ENCODE measurements at regions not wholly inside any gene's neighbourhood (a gene's known extent, or its start where the extent isn't known, plus 50 kb on each side); places are given as distances from the start of the nearest gene placed in this dataset.

GRCh38 chr4:146096371-146096770, 79.1 kb upstream of the LSM6 start:
- Histone ChIP-seq H3K4me1 (ENCODE audit: control insufficient read depth, extremely low read depth, insufficient read depth, low read length) (no peaks in the 10 kb centered on the region), H3K79me2 (ENCODE audit: control insufficient read depth, insufficient read depth, low read length) (no peaks in the 10 kb centered on the region), H3K36me3 (ENCODE audit: control insufficient read depth in 2 of 2, extremely low read depth in 1 of 2, insufficient read depth in 2 of 2, low read length in 2 of 2) (no peaks in the 10 kb centered on the region), H3K9me1 (ENCODE audit: control insufficient read depth, extremely low read depth, insufficient read depth, low read length) (no peaks in the 10 kb centered on the region), H3K4me2 (ENCODE audit: control insufficient read depth, extremely low read depth, insufficient read depth, low read depth, low read length) (no peak overlapping the region), H2AFZ (ENCODE audit: control insufficient read depth, low read length) (no peak overlapping the region), H3K9ac (ENCODE audit: control insufficient read depth, extremely low read depth, insufficient read depth, low read length) (no peak overlapping the region), H3K4me3 (ENCODE audit: control insufficient read depth in 2 of 3, extremely low read depth in 1 of 3, insufficient read depth in 2 of 3, low read depth in 1 of 3, low read length in 3 of 3) (no peak overlapping the region), H3K27ac (ENCODE audit: control insufficient read depth, insufficient read depth, low read length) (no peak overlapping the region), H3K9me3 (ENCODE audit: control insufficient read depth, low read depth, low read length) (no peaks in the 10 kb centered on the region), H3K27me3 (ENCODE audit: control insufficient read depth, extremely low read depth, insufficient read depth, low read length) (no peaks in the 10 kb centered on the region), H4K20me1 (ENCODE audit: control insufficient read depth, extremely low read depth, insufficient read depth, low read length) (no peaks in the 10 kb centered on the region)
- dilution Hi-C loops (cut with MboI; ENCODE audit: extremely low pct_ligation_motif_present, low sequenced_read_pairs), result no loop called here
- TF ChIP-seq EZH2 (IDR thresholded peaks at IDR 0.05; ENCODE audit: low read length) (no peak), CTCF (optimal IDR thresholded peaks at IDR 0.05 in 1 of 3, IDR thresholded peaks at IDR 0.05 in 1 of 3, conservative IDR thresholded peaks at IDR 0.05 in 1 of 3; ENCODE audit: extremely low read depth in 1 of 3, insufficient read depth in 2 of 3, low read length in 3 of 3) (no peak)
- DNase-seq (ENCODE audit: low read depth, low spot score) (no peak), FAIRE-seq (no peak)

- Histone ChIP-seq H3K9me3 (ENCODE audit: control insufficient read depth, low read depth, low read length) (no peaks in the 10 kb centered on the region), H3K27me3 (ENCODE audit: control insufficient read depth, extremely low read depth, insufficient read depth, low read length) (no peaks in the 10 kb centered on the region), H3K36me3 (ENCODE audit: control insufficient read depth in 2 of 2, extremely low read depth in 1 of 2, insufficient read depth in 2 of 2, low read length in 2 of 2) (no peaks in the 10 kb centered on the region), H3K4me1 (ENCODE audit: control insufficient read depth, extremely low read depth, insufficient read depth, low read length) (no peaks in the 10 kb centered on the region), H3K4me2 (ENCODE audit: control insufficient read depth, extremely low read depth, insufficient read depth, low read depth, low read length) (no peak overlapping the region), H3K79me2 (ENCODE audit: control insufficient read depth, insufficient read depth, low read length) (no peaks in the 10 kb centered on the region), H4K20me1 (ENCODE audit: control insufficient read depth, extremely low read depth, insufficient read depth, low read length) (no peaks in the 10 kb centered on the region), H3K9ac (ENCODE audit: control insufficient read depth, extremely low read depth, insufficient read depth, low read length) (no peak overlapping the region), H3K4me3 (ENCODE audit: control insufficient read depth in 2 of 3, extremely low read depth in 1 of 3, insufficient read depth in 2 of 3, low read depth in 1 of 3, low read length in 3 of 3) (no peak overlapping the region), H3K27ac (ENCODE audit: control insufficient read depth, insufficient read depth, low read length) (no peak overlapping the region), H3K9me1 (ENCODE audit: control insufficient read depth, extremely low read depth, insufficient read depth, low read length) (no peaks in the 10 kb centered on the region), H2AFZ (ENCODE audit: control insufficient read depth, low read length) (no peak overlapping the region)
- dilution Hi-C loops (cut with MboI; ENCODE audit: extremely low pct_ligation_motif_present, low sequenced_read_pairs), result no loop called here
- FAIRE-seq (no peak), DNase-seq (ENCODE audit: low read depth, low spot score) (no peak)
- TF ChIP-seq EZH2 (IDR thresholded peaks at IDR 0.05; ENCODE audit: low read length) (no peak), CTCF (optimal IDR thresholded peaks at IDR 0.05 in 1 of 3, IDR thresholded peaks at IDR 0.05 in 1 of 3, conservative IDR thresholded peaks at IDR 0.05 in 1 of 3; ENCODE audit: extremely low read depth in 1 of 3, insufficient read depth in 2 of 3, low read length in 3 of 3) (no peak)
Observed at GRCh38 chr4:146095860-146096259, 79.7 kb upstream of the LSM6 start.

All from keratinocyte (primary cell).